ENCODE measurements at regions not wholly inside any gene's neighbourhood (a gene's known extent, or its start where the extent isn't known, plus 50 kb on each side); places are given as distances from the start of the nearest gene placed in this dataset.
"Not testable (repeated sequence)": the region's sequence is repeated elsewhere in the genome, so short reads cannot be mapped to it uniquely, and the experiment has no call there.

- TF ChIP-seq, protein P1, sequence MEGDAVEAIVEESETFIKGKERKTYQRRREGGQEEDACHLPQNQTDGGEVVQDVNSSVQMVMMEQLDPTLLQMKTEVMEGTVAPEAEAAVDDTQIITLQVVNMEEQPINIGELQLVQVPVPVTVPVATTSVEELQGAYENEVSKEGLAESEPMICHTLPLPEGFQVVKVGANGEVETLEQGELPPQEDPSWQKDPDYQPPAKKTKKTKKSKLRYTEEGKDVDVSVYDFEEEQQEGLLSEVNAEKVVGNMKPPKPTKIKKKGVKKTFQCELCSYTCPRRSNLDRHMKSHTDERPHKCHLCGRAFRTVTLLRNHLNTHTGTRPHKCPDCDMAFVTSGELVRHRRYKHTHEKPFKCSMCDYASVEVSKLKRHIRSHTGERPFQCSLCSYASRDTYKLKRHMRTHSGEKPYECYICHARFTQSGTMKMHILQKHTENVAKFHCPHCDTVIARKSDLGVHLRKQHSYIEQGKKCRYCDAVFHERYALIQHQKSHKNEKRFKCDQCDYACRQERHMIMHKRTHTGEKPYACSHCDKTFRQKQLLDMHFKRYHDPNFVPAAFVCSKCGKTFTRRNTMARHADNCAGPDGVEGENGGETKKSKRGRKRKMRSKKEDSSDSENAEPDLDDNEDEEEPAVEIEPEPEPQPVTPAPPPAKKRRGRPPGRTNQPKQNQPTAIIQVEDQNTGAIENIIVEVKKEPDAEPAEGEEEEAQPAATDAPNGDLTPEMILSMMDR (IDR thresholded peaks at IDR 0.05) = not testable (repeated sequence)
- TF ChIP-seq POLR2A (IDR thresholded peaks at IDR 0.05) = not testable (repeated sequence)
These were observed 61.3 kb upstream of the LHFPL2 start for GRCh38 chr5:78709729-78710430.

Data from thyroid gland (tissue), 4 donors.